ENCODE measurements at regions not wholly inside any gene's neighbourhood (a gene's known extent, or its start where the extent isn't known, plus 50 kb on each side); places are given as distances from the start of the nearest gene placed in this dataset.

DNA sequence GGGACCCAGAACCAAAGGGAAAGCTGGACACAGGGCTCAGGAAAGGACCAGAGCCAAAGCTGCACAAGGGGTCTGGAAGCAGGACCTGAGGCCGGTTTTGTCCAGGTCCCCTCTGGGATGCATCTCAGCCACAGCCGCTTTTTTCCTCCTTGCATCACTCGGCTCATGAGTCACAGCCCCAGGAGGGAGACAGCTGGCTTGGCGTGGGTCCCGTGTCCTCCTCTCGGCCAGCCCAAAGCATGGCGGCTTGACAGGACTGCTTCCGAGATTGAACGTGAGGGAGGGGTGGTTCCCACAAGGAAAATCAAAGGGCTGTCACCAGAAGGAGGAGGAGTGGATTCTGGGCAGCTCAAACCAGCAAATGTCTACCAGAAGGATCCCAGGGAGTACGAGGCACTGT lies 56.7 kb upstream of the CPLX2 start:
- TF ChIP-seq POLR2A (IDR thresholded peaks at IDR 0.05) (no peak), CTCF (IDR thresholded peaks at IDR 0.05) (peak in 1 of 6 experiments; percentile 5)
